Stimulated activated CD4-positive, alpha-beta T cell treated with anti-CD3 and anti-CD28 coated beads, Interleukin-15, amount 100 ng/mL, for 48 hours (primary cell): ENCODE measurements at regions not wholly inside any gene's neighbourhood (a gene's known extent, or its start where the extent isn't known, plus 50 kb on each side); places are given as distances from the start of the nearest gene placed in this dataset.
A peak's percentile ranks its signal among the peaks of the same experiment; 100 is the strongest.

Experiments
- DNase-seq, 2 donors: peaks; one replicate each; pipeline ENCODE4 v3.0.0-alpha.2; 2020; ENCODE audit warnings: low read depth in 2 of 2

- no peak for DNase-seq
These were observed 260.8 kb upstream of the NCAM2 start for GRCh38 chr21:20737227-20737913.

- no peak for DNase-seq
These were observed 258.8 kb upstream of the NCAM2 start for GRCh38 chr21:20739421-20739820.

GRCh38 chr21:20741445-20741844 lies 256.8 kb upstream of the NCAM2 start:
- no peak for DNase-seq

GRCh38 chr21:20760221-20760620 lies 238.0 kb upstream of the NCAM2 start:
- no peak for DNase-seq

GRCh38 chr21:20774737-20775136 lies 223.5 kb upstream of the NCAM2 start:
- no peak for DNase-seq

- no peak for DNase-seq
These were observed 218.9 kb upstream of the NCAM2 start for GRCh38 chr21:20779321-20779720.

GRCh38 chr21:20783611-20784010 lies 214.6 kb upstream of the NCAM2 start:
- no peak for DNase-seq

GRCh38 chr21:20789729-20790500 lies 208.3 kb upstream of the NCAM2 start:
- no peak for DNase-seq

GRCh38 chr21:20800106-20800505 lies 198.1 kb upstream of the NCAM2 start:
- no peak for DNase-seq

GRCh38 chr21:20802201-20802600 lies 196.0 kb upstream of the NCAM2 start:
- no peak for DNase-seq

GRCh38 chr21:20802631-20803260 lies 195.5 kb upstream of the NCAM2 start:
- DNase-seq: no peak

- no peak for DNase-seq
These were observed 186.5 kb upstream of the NCAM2 start for GRCh38 chr21:20811702-20812101.

GRCh38 chr21:20814090-20814489 lies 184.1 kb upstream of the NCAM2 start:
- DNase-seq: no peak

- no peak for DNase-seq
These were observed 175.5 kb upstream of the NCAM2 start for GRCh38 chr21:20822666-20823065.

GRCh38 chr21:20852866-20853265 lies 145.3 kb upstream of the NCAM2 start:
- DNase-seq: no peak

GRCh38 chr21:20856926-20857325 lies 141.3 kb upstream of the NCAM2 start:
- no peak for DNase-seq

- no peak for DNase-seq
These were observed 124.0 kb upstream of the NCAM2 start for GRCh38 chr21:20874202-20874601.

GRCh38 chr21:20875742-20876141 lies 122.5 kb upstream of the NCAM2 start:
- DNase-seq: no peak

GRCh38 chr21:20877976-20878375 lies 120.2 kb upstream of the NCAM2 start:
- DNase-seq: no peak

- DNase-seq: peak in 1 of 2 donors; percentile 2
These were observed 115.5 kb upstream of the NCAM2 start for GRCh38 chr21:20882462-20883407.

GRCh38 chr21:20883408-20883800 lies 114.8 kb upstream of the NCAM2 start:
- no peak for DNase-seq

- DNase-seq: no peak
These were observed 95.7 kb upstream of the NCAM2 start for GRCh38 chr21:20902511-20902910.
